Right lobe of liver (tissue), 4 donors: ENCODE measurements at regions not wholly inside any gene's neighbourhood (a gene's known extent, or its start where the extent isn't known, plus 50 kb on each side); places are given as distances from the start of the nearest gene placed in this dataset.

Source experiments
- CTCF ChIP-seq, 4 donors: fragments of 200-600 bp in 3 of 4; fragments of 450-650 bp in 1 of 4; IDR thresholded peaks; one replicate each; pipeline versions ENCODE4 v1.5.1 to v1.8.0; 2016 to 2022; ENCODE audit warnings: antibody characterized with exemption in 4 of 4, mild to moderate bottlenecking in 2 of 4
- POLR2A ChIP-seq: fragments of 450-650 bp; IDR thresholded peaks from one replicate; pipeline ENCODE4 v1.6.1; 2017; ENCODE audit warnings: antibody characterized with exemption, mild to moderate bottlenecking
- donor health status: DM: no; HTN: no; CAD: no.
- donor health status: DM: no; HTN: no; CAD: no.
- donor health status: DM: no; HTN: yes; CAD: no.

GRCh38 chr1:37131281-37131680 lies 97.0 kb upstream of the GRIK3 start:
- no peak for TF ChIP-seq CTCF (IDR thresholded peaks at IDR 0.05)
- TF ChIP-seq POLR2A, result no peak
